WTC11 (cell line): ENCODE measurements at regions not wholly inside any gene's neighbourhood (a gene's known extent, or its start where the extent isn't known, plus 50 kb on each side); places are given as distances from the start of the nearest gene placed in this dataset.

ENCODE experiments used
- ATAC-seq: fragments of 200-7000 bp; cut with Tn5 transposase; 2 replicates; pipeline ENCODE4 v1.10.0; 2021; ENCODE audit warnings: mild to moderate bottlenecking, moderate library complexity
- CTCF ChIA-PET: fragments of 300-600 bp; sonication (Branson Sonifier 250); formaldehyde crosslinking; loops from one replicate; lab custom pipeline; 2021; ENCODE audit warnings: antibody characterized with exemption; lab: Charles Lee
- POLR2A ChIA-PET: fragments of 350-600 bp; sonication (Branson Sonifier 250); formaldehyde crosslinking; loops from one replicate; lab custom pipeline; 2021; ENCODE audit warnings: antibody characterized with exemption; lab: Charles Lee
- DNase-seq: peaks from one replicate; pipeline ENCODE4 v3.0.0; 2021; ENCODE audit warnings: low spot score
- H3K27ac Mint-ChIP-seq: 2 replicates; pipeline ENCODE4 v1.8.0; 2021; ENCODE audit warnings: mixed read lengths
- H3K27me3 Mint-ChIP-seq: 2 replicates; pipeline ENCODE4 v1.8.0; 2021; ENCODE audit warnings: low read depth, mild to moderate bottlenecking, moderate library complexity, mixed read lengths
- H3K36me3 Mint-ChIP-seq: 2 replicates; pipeline ENCODE4 v1.8.0; 2021; ENCODE audit warnings: mixed read lengths
- H3K4me1 Mint-ChIP-seq: 2 replicates; pipeline ENCODE4 v1.8.0; 2022; ENCODE audit warnings: mixed read lengths
- H3K4me3 Mint-ChIP-seq: 2 replicates; pipeline ENCODE4 v1.8.0; 2021; ENCODE audit warnings: mild to moderate bottlenecking, moderate library complexity, mixed read lengths
- H3K9me3 Mint-ChIP-seq: 2 replicates; pipeline ENCODE4 v1.8.0; 2021; ENCODE audit warnings: mixed read lengths
- CBFB ChIP-seq: sonication (generic); formaldehyde crosslinking; IDR thresholded peaks from 2 replicates; pipeline ENCODE4 v1.8.1; 2022; ENCODE audit warnings: mild to moderate bottlenecking, low read depth, missing genetic modification reagents
- CREB1 ChIP-seq: sonication (generic); formaldehyde crosslinking; IDR thresholded peaks from 2 replicates; pipeline ENCODE4 v1.8.0; 2023; ENCODE audit warnings: mild to moderate bottlenecking, missing genetic modification reagents
- ESRRA ChIP-seq: sonication (generic); formaldehyde crosslinking; IDR thresholded peaks from 2 replicates; pipeline ENCODE4 v1.8.1; 2022; ENCODE audit warnings: mild to moderate bottlenecking, missing genetic modification reagents, borderline replicate concordance
- ETV6 ChIP-seq: sonication (generic); formaldehyde crosslinking; IDR thresholded peaks from 2 replicates; pipeline ENCODE4 v1.8.1; 2022; ENCODE audit warnings: mild to moderate bottlenecking, missing genetic modification reagents
- FOXK1 ChIP-seq: sonication (generic); formaldehyde crosslinking; IDR thresholded peaks from 2 replicates; pipeline ENCODE4 v1.8.0; 2022; ENCODE audit warnings: mild to moderate bottlenecking, moderate library complexity, missing genetic modification reagents
- GTF2I ChIP-seq: fragments of 250-450 bp; sonication (Bioruptor Pico); conservative IDR thresholded peaks from 2 replicates; pipeline ENCODE4 v1.4.0; 2021; ENCODE audit warnings: mild to moderate bottlenecking
- JAZF1 ChIP-seq: fragments of 250-450 bp; sonication (Bioruptor Pico); IDR thresholded peaks from 2 replicates; pipeline ENCODE4 v1.9.0; 2021; ENCODE audit warnings: moderate library complexity, mild to moderate bottlenecking, inconsistent platforms
- KAT7 ChIP-seq: sonication (generic); formaldehyde crosslinking; IDR thresholded peaks from 2 replicates; pipeline ENCODE4 v1.8.1; 2023; ENCODE audit warnings: missing genetic modification reagents, mild to moderate bottlenecking, borderline replicate concordance
- MYBL2 ChIP-seq: sonication (generic); formaldehyde crosslinking; IDR thresholded peaks from 2 replicates; pipeline ENCODE4 v1.8.1; 2023; ENCODE audit warnings: mild to moderate bottlenecking, moderate library complexity, missing genetic modification reagents
- PREB ChIP-seq: sonication (generic); formaldehyde crosslinking; IDR thresholded peaks from 2 replicates; pipeline ENCODE4 v1.8.1; 2022; ENCODE audit warnings: mild to moderate bottlenecking, missing genetic modification reagents, moderate library complexity, borderline replicate concordance
- RELA ChIP-seq: sonication (generic); formaldehyde crosslinking; IDR thresholded peaks from 2 replicates; pipeline ENCODE4 v1.8.1; 2022; ENCODE audit warnings: missing genetic modification reagents, mild to moderate bottlenecking, borderline replicate concordance
- SP1 ChIP-seq: sonication (generic); formaldehyde crosslinking; conservative IDR thresholded peaks from 2 replicates; pipeline ENCODE4 v1.8.1; 2022; ENCODE audit warnings: missing genetic modification reagents
- TEAD1 ChIP-seq: sonication (generic); formaldehyde crosslinking; IDR thresholded peaks from 2 replicates; pipeline ENCODE4 v1.8.0; 2022; ENCODE audit warnings: mild to moderate bottlenecking, missing genetic modification reagents
- TP53 ChIP-seq: sonication (generic); formaldehyde crosslinking; IDR thresholded peaks from 2 replicates; pipeline ENCODE4 v1.8.1; 2023; ENCODE audit warnings: mild to moderate bottlenecking, missing genetic modification reagents
- USF2 ChIP-seq: sonication (generic); formaldehyde crosslinking; IDR thresholded peaks from 2 replicates; pipeline ENCODE4 v1.8.1; 2023; ENCODE audit warnings: mild to moderate bottlenecking, missing genetic modification reagents, moderate library complexity
- ZMAT4 ChIP-seq: fragments of 250-450 bp; sonication (Bioruptor Pico); IDR thresholded peaks from 2 replicates; pipeline ENCODE4 v1.9.0; 2021; ENCODE audit warnings: mild to moderate bottlenecking
- ZNF219 ChIP-seq: sonication (generic); formaldehyde crosslinking; IDR thresholded peaks from 2 replicates; pipeline ENCODE4 v1.8.0; 2023; ENCODE audit warnings: missing genetic modification reagents, mild to moderate bottlenecking, borderline replicate concordance
- ZNF263 ChIP-seq: sonication (generic); formaldehyde crosslinking; IDR thresholded peaks from 2 replicates; pipeline ENCODE4 v1.8.1; 2022; ENCODE audit warnings: low read depth, mild to moderate bottlenecking, moderate library complexity, missing genetic modification reagents
- ZNF416 ChIP-seq: fragments of 250-450 bp; sonication (Bioruptor Pico); IDR thresholded peaks from 2 replicates; pipeline ENCODE4 v1.9.0; 2021; ENCODE audit warnings: mild to moderate bottlenecking, inconsistent platforms
- ZNF512 ChIP-seq: sonication (generic); formaldehyde crosslinking; IDR thresholded peaks from 2 replicates; pipeline ENCODE4 v1.8.1; 2022; ENCODE audit warnings: missing genetic modification reagents, borderline replicate concordance
- TF ChIP-seq, protein P1 (sequence below): fragments of 250-450 bp; sonication (Bioruptor Pico); IDR thresholded peaks from 2 replicates; pipeline ENCODE4 v1.9.0; 2021; ENCODE audit warnings: mild to moderate bottlenecking, borderline replicate concordance
- TF ChIP-seq, protein P2 (sequence below): sonication (generic); formaldehyde crosslinking; IDR thresholded peaks from 2 replicates; pipeline ENCODE4 v1.8.0; 2022; ENCODE audit warnings: mild to moderate bottlenecking, missing genetic modification reagents
- TF ChIP-seq, protein P3 (sequence below): fragments of 250-450 bp; sonication (Bioruptor Pico); IDR thresholded peaks from 2 replicates; pipeline ENCODE4 v1.9.0; 2021; ENCODE audit warnings: moderate library complexity, mild to moderate bottlenecking, inconsistent platforms, borderline replicate concordance
- TF ChIP-seq, protein P4 (sequence below): sonication (generic); formaldehyde crosslinking; IDR thresholded peaks from 2 replicates; pipeline ENCODE4 v1.8.1; 2022; ENCODE audit warnings: mild to moderate bottlenecking, moderate library complexity, missing genetic modification reagents

DNA sequence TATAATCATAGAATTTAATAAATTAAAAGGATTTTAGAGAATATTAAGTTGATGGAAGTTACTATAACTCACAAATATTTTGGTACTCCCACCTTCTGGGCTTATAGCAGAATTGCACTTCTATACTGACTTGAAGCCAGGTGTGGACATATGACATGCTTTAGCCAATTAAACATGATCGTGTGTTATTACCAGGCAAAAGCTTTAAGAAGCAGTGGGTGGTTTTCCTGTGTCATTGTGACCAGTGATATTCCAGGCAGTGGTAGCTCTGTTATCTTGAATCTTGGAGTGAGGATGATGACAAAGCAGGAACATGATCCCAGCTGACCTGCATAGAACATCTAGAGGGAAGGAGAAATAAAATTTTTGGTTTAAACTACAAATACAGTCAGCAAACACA lies 370.9 kb upstream of the ZEB2 start:
- Mint-ChIP-seq H3K4me1 (peaks cover 32% of the 10 kb centered on the region), H3K4me3 (no peak overlapping the region), H3K36me3 (no peaks in the 10 kb centered on the region), H3K9me3 (no peaks in the 10 kb centered on the region), H3K27me3 (no peaks in the 10 kb centered on the region), H3K27ac (no peak overlapping the region)
- no peak for DNase-seq
- CTCF ChIA-PET, result interaction anchor here (0.7 to 1.1 kb wide), 2 partner anchors 24 to 40 kb away, joined by 3 read pairs; no protein-coding TSS in a partner anchor
- ATAC-seq, result peak; percentile 27; the same call in 1 of the 2 replicates
- TF ChIP-seq ETV6, result no peak
- TF ChIP-seq, protein P1, sequence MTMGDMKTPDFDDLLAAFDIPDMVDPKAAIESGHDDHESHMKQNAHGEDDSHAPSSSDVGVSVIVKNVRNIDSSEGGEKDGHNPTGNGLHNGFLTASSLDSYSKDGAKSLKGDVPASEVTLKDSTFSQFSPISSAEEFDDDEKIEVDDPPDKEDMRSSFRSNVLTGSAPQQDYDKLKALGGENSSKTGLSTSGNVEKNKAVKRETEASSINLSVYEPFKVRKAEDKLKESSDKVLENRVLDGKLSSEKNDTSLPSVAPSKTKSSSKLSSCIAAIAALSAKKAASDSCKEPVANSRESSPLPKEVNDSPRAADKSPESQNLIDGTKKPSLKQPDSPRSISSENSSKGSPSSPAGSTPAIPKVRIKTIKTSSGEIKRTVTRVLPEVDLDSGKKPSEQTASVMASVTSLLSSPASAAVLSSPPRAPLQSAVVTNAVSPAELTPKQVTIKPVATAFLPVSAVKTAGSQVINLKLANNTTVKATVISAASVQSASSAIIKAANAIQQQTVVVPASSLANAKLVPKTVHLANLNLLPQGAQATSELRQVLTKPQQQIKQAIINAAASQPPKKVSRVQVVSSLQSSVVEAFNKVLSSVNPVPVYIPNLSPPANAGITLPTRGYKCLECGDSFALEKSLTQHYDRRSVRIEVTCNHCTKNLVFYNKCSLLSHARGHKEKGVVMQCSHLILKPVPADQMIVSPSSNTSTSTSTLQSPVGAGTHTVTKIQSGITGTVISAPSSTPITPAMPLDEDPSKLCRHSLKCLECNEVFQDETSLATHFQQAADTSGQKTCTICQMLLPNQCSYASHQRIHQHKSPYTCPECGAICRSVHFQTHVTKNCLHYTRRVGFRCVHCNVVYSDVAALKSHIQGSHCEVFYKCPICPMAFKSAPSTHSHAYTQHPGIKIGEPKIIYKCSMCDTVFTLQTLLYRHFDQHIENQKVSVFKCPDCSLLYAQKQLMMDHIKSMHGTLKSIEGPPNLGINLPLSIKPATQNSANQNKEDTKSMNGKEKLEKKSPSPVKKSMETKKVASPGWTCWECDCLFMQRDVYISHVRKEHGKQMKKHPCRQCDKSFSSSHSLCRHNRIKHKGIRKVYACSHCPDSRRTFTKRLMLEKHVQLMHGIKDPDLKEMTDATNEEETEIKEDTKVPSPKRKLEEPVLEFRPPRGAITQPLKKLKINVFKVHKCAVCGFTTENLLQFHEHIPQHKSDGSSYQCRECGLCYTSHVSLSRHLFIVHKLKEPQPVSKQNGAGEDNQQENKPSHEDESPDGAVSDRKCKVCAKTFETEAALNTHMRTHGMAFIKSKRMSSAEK (CRISPR knock-in tag), result no peak
- no peak for TF ChIP-seq ZNF263 (CRISPR knock-in tag)
- TF ChIP-seq PREB, result no peak
- no peak for TF ChIP-seq CREB1
- TF ChIP-seq, protein P2, sequence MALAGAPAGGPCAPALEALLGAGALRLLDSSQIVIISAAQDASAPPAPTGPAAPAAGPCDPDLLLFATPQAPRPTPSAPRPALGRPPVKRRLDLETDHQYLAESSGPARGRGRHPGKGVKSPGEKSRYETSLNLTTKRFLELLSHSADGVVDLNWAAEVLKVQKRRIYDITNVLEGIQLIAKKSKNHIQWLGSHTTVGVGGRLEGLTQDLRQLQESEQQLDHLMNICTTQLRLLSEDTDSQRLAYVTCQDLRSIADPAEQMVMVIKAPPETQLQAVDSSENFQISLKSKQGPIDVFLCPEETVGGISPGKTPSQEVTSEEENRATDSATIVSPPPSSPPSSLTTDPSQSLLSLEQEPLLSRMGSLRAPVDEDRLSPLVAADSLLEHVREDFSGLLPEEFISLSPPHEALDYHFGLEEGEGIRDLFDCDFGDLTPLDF (CRISPR knock-in tag), result no peak
- no peak for TF ChIP-seq USF2
- TF ChIP-seq, protein P3, sequence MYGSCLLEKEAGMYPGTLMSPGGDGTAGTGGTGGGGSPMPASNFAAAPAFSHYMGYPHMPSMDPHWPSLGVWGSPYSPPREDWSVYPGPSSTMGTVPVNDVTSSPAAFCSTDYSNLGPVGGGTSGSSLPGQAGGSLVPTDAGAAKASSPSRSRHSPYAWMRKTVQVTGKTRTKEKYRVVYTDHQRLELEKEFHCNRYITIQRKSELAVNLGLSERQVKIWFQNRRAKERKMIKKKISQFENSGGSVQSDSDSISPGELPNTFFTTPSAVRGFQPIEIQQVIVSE (CRISPR knock-in tag), result no peak
- TF ChIP-seq ZMAT4 (CRISPR knock-in tag), result no peak
- no peak for TF ChIP-seq JAZF1
- TF ChIP-seq ESRRA (CRISPR knock-in tag), result no peak
- no peak for TF ChIP-seq TEAD1 (CRISPR knock-in tag)
- POLR2A ChIA-PET, result no interaction called here

DNA sequence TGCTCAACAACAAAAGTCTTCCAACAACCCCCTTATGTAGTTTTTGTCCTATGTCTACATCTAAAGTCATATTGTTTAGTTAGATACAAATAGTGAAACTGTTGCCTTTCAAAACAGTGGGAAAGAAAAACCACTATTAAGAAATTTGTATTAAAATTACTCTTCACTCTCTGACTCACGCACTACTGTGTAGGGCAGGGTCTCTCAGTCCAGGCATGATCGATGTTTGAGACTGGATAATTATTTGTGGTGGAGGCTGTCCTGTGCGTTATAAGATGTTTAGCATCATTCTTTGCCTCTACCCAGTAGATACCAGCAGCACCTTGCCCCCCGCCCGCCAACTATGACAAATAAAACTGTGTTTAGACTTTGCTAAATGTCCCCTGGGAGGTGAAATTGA lies 369.4 kb upstream of the ZEB2 start:
- H3K36me3 Mint-ChIP-seq, result no peaks in the 10 kb centered on the region
- TF ChIP-seq ZNF512 (CRISPR knock-in tag) (no peak), FOXK1 (CRISPR knock-in tag) (no peak), ZNF416 (CRISPR knock-in tag) (no peak), PREB (no peak), GTF2I (CRISPR knock-in tag) (no peak), SP1 (CRISPR knock-in tag) (no peak), CBFB (CRISPR knock-in tag) (no peak), TP53 (CRISPR knock-in tag) (no peak), ZNF219 (CRISPR knock-in tag) (no peak), MYBL2 (no peak), RELA (no peak), KAT7 (CRISPR knock-in tag) (no peak), ESRRA (CRISPR knock-in tag) (no peak)
- TF ChIP-seq, protein P4, sequence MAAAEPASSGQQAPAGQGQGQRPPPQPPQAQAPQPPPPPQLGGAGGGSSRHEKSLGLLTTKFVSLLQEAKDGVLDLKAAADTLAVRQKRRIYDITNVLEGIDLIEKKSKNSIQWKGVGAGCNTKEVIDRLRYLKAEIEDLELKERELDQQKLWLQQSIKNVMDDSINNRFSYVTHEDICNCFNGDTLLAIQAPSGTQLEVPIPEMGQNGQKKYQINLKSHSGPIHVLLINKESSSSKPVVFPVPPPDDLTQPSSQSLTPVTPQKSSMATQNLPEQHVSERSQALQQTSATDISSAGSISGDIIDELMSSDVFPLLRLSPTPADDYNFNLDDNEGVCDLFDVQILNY (CRISPR knock-in tag), result no peak
- TF ChIP-seq, all 79 proteins: peak for 0
- no peak for DNase-seq

More for the DNA sequence above, 369.4 kb upstream of the ZEB2 start:
- CTCF ChIA-PET, result no interaction called here
- H3K9me3 Mint-ChIP-seq, result no peaks in the 10 kb centered on the region
- H3K27me3 Mint-ChIP-seq, result no peaks in the 10 kb centered on the region
- POLR2A ChIA-PET, result no interaction called here
- peaks cover 18% of the 10 kb centered on the region for H3K4me1 Mint-ChIP-seq
- H3K27ac Mint-ChIP-seq, result no peak overlapping the region
- no peak overlapping the region for H3K4me3 Mint-ChIP-seq
- ATAC-seq, result no peak
